GM23338 (cell line): ENCODE measurements at regions not wholly inside any gene's neighbourhood (a gene's known extent, or its start where the extent isn't known, plus 50 kb on each side); places are given as distances from the start of the nearest gene placed in this dataset.

Source experiments
- ATAC-seq: fragments of 200-7000 bp; cut with Tn5 transposase; 3 replicates; pipeline ENCODE4 v1.9.1; 2020
- DNase-seq: peaks from one replicate; pipeline ENCODE4 v3.0.0-alpha.2; 2015; ENCODE audit warnings: low spot score
- H2AFZ ChIP-seq: fragments of 200-600 bp; sonication (generic); 2 replicates; pipeline ENCODE4 v1.8.0; 2016; ENCODE audit warnings: antibody characterized with exemption, mild to moderate bottlenecking, moderate library complexity
- H3F3A ChIP-seq: fragments of 200-600 bp; sonication (generic); replicated peaks from 2 replicates; pipeline ENCODE4 v1.8.0; 2017; ENCODE audit warnings: antibody characterized with exemption, mixed run types, low read depth
- H3K27ac ChIP-seq: fragments of 200-600 bp; sonication (generic); 2 replicates; pipeline ENCODE4 v1.6.1; 2016; ENCODE audit warnings: low read depth
- H3K27me3 ChIP-seq: fragments of 200-600 bp; sonication (generic); 2 replicates; pipeline ENCODE4 v1.8.0; 2016; ENCODE audit warnings: mild to moderate bottlenecking, mixed run types, moderate library complexity; ENCODE audit not compliant: insufficient read depth
- H3K36me3 ChIP-seq: fragments of 200-600 bp; sonication (generic); 2 replicates; pipeline ENCODE4 v1.8.0; 2016; ENCODE audit warnings: mild to moderate bottlenecking; ENCODE audit not compliant: insufficient read depth
- H3K4me1 ChIP-seq: fragments of 200-600 bp; sonication (generic); 2 replicates; pipeline ENCODE4 v1.8.0; 2016; ENCODE audit warnings: mild to moderate bottlenecking, moderate library complexity; ENCODE audit not compliant: insufficient read depth
- H3K4me2 ChIP-seq: fragments of 200-600 bp; sonication (generic); 2 replicates; pipeline ENCODE4 v1.7.1; 2017; ENCODE audit warnings: mixed run types
- H3K4me3 ChIP-seq: fragments of 200-600 bp; sonication (generic); 2 replicates; pipeline ENCODE4 v1.6.1; 2016; ENCODE audit warnings: mixed run types
- H3K79me2 ChIP-seq: fragments of 200-600 bp; sonication (generic); replicated peaks from 2 replicates; pipeline ENCODE4 v1.8.0; 2017; ENCODE audit warnings: mild to moderate bottlenecking; ENCODE audit not compliant: insufficient read depth
- H3K9me2 ChIP-seq: fragments of 200-600 bp; sonication (generic); 2 replicates; pipeline ENCODE4 v1.8.0; 2017; ENCODE audit not compliant: insufficient read depth
- H4K20me1 ChIP-seq: fragments of 200-600 bp; sonication (generic); replicated peaks from 2 replicates; pipeline ENCODE4 v1.8.0; 2017; ENCODE audit warnings: mild to moderate bottlenecking; ENCODE audit not compliant: insufficient read depth
- H3K27ac Mint-ChIP-seq: 2 replicates; pipeline ENCODE4 v1.8.0; 2020; ENCODE audit warnings: inconsistent platforms, mild to moderate bottlenecking, moderate library complexity, mixed read lengths
- H3K27me3 Mint-ChIP-seq: 3 replicates; pipeline ENCODE4 v1.8.0; 2022; ENCODE audit warnings: low read depth, mild to moderate bottlenecking, moderate library complexity, mixed read lengths, inconsistent platforms; ENCODE audit not compliant: insufficient read depth, poor library complexity
- H3K36me3 Mint-ChIP-seq: 3 replicates; pipeline ENCODE4 v1.8.0; 2021; ENCODE audit warnings: low read depth, mild to moderate bottlenecking, inconsistent platforms, moderate library complexity, mixed read lengths
- H3K4me1 Mint-ChIP-seq: 3 replicates; pipeline ENCODE4 v1.8.0; 2020; ENCODE audit warnings: mild to moderate bottlenecking, inconsistent platforms, mixed read lengths
- H3K4me3 Mint-ChIP-seq: 3 replicates; pipeline ENCODE4 v1.8.0; 2021; ENCODE audit warnings: moderate library complexity, mild to moderate bottlenecking, inconsistent platforms, mixed read lengths
- H3K9me3 Mint-ChIP-seq: 3 replicates; pipeline ENCODE4 v1.8.0; 2020; ENCODE audit warnings: moderate library complexity, mild to moderate bottlenecking, inconsistent platforms, mixed read lengths
- CREB1 ChIP-seq: fragments of 250-450 bp; sonication (Bioruptor Pico); IDR thresholded peaks from 2 replicates; pipeline ENCODE4 v1.5.0; 2020; ENCODE audit warnings: low read depth, mild to moderate bottlenecking, moderate library complexity
- CTCF ChIP-seq, 2 experiments: fragments of 200-600 bp in 1 of 2; sonication (generic) in 1 of 2; conservative IDR thresholded peaks; 2 replicates each; pipeline versions ENCODE4 v1.5.1 to v1.6.1; 2016 to 2017; ENCODE audit warnings: antibody characterized with exemption in 2 of 2, low read depth in 2 of 2, mild to moderate bottlenecking in 2 of 2, moderate library complexity in 1 of 2
- ETS1 ChIP-seq: IDR thresholded peaks from 2 replicates; pipeline ENCODE4 v1.6.1; 2016; ENCODE audit warnings: antibody characterized with exemption
- EZH2phosphoT487 ChIP-seq: fragments of 200-600 bp; sonication (generic); IDR thresholded peaks from one replicate; pipeline ENCODE4 v1.8.1; 2018; ENCODE audit warnings: antibody characterized with exemption; ENCODE audit not compliant: unreplicated experiment
- JUNB ChIP-seq: IDR thresholded peaks from one replicate; pipeline ENCODE4 v1.6.1; 2016; ENCODE audit warnings: antibody characterized with exemption; ENCODE audit not compliant: unreplicated experiment
- NANOG ChIP-seq: IDR thresholded peaks from 2 replicates; pipeline ENCODE4 v1.6.1; 2016; ENCODE audit warnings: antibody characterized with exemption, borderline replicate concordance
- POLR2AphosphoS5 ChIP-seq: IDR thresholded peaks from 2 replicates; pipeline ENCODE4 v1.6.1; 2016; ENCODE audit warnings: antibody characterized with exemption, low read depth
- REST ChIP-seq: IDR thresholded peaks from one replicate; pipeline ENCODE4 v1.6.1; 2018; ENCODE audit warnings: antibody characterized with exemption; ENCODE audit not compliant: unreplicated experiment
- STAT1 ChIP-seq: IDR thresholded peaks from one replicate; pipeline ENCODE4 v1.6.1; 2016; ENCODE audit warnings: antibody characterized with exemption; ENCODE audit not compliant: unreplicated experiment
- ZNF114 ChIP-seq: fragments of 250-450 bp; sonication (Bioruptor Pico); IDR thresholded peaks from 2 replicates; pipeline ENCODE4 v1.5.0; 2020; ENCODE audit warnings: mild to moderate bottlenecking, moderate library complexity
- ZNF462 ChIP-seq: fragments of 250-450 bp; sonication (Bioruptor Pico); IDR thresholded peaks from 2 replicates; pipeline ENCODE4 v1.5.0; 2020; ENCODE audit warnings: mild to moderate bottlenecking, moderate library complexity

GRCh38 chr1:238343852-238344251, 453.1 kb upstream of the ZP4 start:
- no peaks in the 10 kb centered on the region for H3K79me2 ChIP-seq
- no peaks in the 10 kb centered on the region for H3K4me1 Mint-ChIP-seq
- H3K27ac Mint-ChIP-seq: no peak overlapping the region
- ATAC-seq (no peak), DNase-seq (no peak)
- no peak overlapping the region for H3K4me3 ChIP-seq
- H2AFZ ChIP-seq: no peak overlapping the region
- no peaks in the 10 kb centered on the region for H3K36me3 ChIP-seq
- H3K27me3 Mint-ChIP-seq: no peaks in the 10 kb centered on the region
- TF ChIP-seq POLR2AphosphoS5: no peak
- no peak for TF ChIP-seq CTCF (conservative IDR thresholded peaks at IDR 0.05; ENCODE audit: low read depth in 2 of 2)
- TF ChIP-seq NANOG: no peak
- TF ChIP-seq EZH2phosphoT487: no peak
- TF ChIP-seq JUNB: no peak
- TF ChIP-seq CREB1: no peak
- TF ChIP-seq STAT1: no peak
- no peak for TF ChIP-seq ZNF114 (CRISPR knock-in tag)
- no peak for TF ChIP-seq ETS1
- TF ChIP-seq REST: no peak
- TF ChIP-seq ZNF462 (CRISPR knock-in tag): no peak
- H3K9me3 Mint-ChIP-seq: no peaks in the 10 kb centered on the region
- H3K9me2 ChIP-seq: peaks cover 3% of the 10 kb centered on the region; the same call in 1 of the 2 replicates
- H3K4me1 ChIP-seq: no peaks in the 10 kb centered on the region
- H3F3A ChIP-seq: no peaks in the 10 kb centered on the region
- no peak overlapping the region for H3K4me2 ChIP-seq
- H3K27me3 ChIP-seq: no peaks in the 10 kb centered on the region
- H3K36me3 Mint-ChIP-seq: no peaks in the 10 kb centered on the region; the same call in 2 of the 3 replicates
- H3K4me3 Mint-ChIP-seq: no peak overlapping the region
- no peaks in the 10 kb centered on the region for H4K20me1 ChIP-seq
- H3K27ac ChIP-seq: no peak overlapping the region
